GM18508 (cell line): ENCODE measurements at regions not wholly inside any gene's neighbourhood (a gene's known extent, or its start where the extent isn't known, plus 50 kb on each side); places are given as distances from the start of the nearest gene placed in this dataset.

ENCODE experiments used
- ATAC-seq: cut with Tn5 transposase; IDR thresholded peaks from one replicate; pipeline ENCODE4 v1.9.1; 2021; ENCODE audit warnings: moderate number of reproducible peaks; ENCODE audit not compliant: insufficient read depth, unreplicated experiment

- no peak for ATAC-seq
These were observed 68.1 kb upstream of the SPTBN1 start for GRCh38 chr2:54388076-54388475.

DNA sequence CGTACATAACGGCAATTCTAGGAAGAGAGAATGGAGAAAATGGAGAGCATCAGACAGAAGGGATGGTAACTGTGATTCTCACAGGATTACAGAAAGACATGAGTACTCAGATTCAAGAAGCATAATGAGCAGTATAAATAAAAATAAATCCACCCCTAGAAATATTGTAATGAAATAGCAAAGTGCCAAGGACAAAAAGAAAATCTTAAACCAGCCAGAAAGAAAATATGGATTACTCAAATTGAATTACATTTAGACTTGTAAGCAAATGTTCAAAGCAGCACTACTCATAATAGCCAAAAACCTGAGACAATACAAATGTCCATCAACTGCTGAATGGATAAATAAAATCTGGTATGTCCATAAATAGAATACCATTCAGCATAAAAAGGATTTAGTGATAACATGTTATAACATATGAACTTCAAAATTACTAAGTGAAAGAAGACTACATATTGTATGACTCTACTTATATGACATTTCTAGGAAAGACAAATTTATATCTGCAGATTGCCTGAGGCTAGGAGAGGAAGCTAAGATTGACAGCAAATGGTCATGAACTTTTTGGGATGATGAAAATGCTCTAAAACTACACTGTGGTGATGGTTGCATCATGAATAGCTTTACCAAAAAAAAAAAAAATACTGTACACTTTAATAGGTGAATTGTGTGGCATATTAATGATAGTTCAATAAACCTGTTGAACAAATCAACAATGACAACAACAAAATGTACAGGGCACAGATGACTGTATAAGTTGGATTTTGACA lies 63.4 kb upstream of the SPTBN1 start:
- ATAC-seq: no peak

- no peak for ATAC-seq
These were observed 61.7 kb upstream of the SPTBN1 start for GRCh38 chr2:54394392-54394791.

GRCh38 chr2:54396107-54396506 lies 60.0 kb upstream of the SPTBN1 start:
- no peak for ATAC-seq

DNA sequence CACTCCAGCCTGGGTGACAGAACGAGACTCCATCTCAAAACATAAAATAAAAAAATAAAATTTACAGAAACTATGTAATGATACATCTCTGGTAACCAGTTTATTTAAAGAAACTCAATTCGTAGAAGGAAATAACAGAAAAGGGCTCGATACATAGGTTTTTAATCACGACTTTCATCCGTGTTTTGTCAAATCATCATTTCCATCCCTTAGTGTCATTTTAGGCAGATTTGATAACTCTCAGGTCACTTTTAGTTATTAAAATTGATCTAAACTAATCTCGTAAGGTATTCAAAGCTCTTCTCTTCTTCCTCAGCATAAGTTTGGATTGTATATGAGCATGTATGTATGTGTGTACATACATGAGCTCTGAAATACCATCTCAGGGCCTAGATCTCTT lies 59.3 kb upstream of the SPTBN1 start:
- ATAC-seq: no peak

DNA sequence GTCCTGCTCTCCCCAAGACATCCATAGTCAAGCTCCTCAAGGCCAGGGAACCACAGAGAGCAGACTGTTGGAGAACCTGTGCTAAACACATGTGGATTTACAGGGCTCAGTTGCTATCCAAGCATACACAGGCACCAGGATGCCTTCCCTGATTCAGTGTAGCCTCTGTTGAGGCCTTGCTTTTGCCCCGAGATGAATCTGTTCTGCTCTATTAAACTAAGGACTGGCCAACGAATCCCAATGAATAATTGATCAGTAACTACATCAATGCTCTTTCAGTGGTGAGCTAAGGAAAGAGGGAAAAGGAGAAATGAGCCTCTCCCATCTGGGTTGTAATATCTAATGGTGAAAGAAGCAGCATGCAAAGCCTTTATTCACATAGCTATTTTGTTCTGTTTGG lies 58.7 kb upstream of the SPTBN1 start:
- no peak for ATAC-seq

- ATAC-seq: no peak
These were observed 54.6 kb upstream of the SPTBN1 start for GRCh38 chr2:54401554-54401953.

GRCh38 chr2:54402350-54402749 lies 53.8 kb upstream of the SPTBN1 start:
- ATAC-seq: no peak

GRCh38 chr2:54403512-54404238 lies 52.5 kb upstream of the SPTBN1 start:
- no peak for ATAC-seq

DNA sequence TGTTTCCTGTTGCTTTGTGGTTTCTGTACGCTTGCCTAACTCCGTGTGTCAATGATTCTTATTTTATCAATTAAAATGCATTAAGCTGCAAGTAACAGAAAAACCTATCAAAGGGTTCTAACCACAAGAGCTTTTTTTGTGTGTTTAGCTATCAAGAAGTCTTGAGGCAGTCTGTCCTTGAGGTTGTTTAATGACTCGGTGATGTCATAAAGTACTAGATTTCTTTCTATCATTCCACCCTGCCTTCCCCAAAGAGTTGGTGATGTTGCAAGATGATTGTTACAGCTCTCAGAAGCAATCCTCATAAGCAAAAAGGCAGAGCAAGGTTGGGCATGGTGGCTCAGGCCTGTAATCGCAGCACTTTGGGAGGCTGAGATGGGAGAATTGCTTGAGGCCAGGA lies 51.9 kb upstream of the SPTBN1 start:
- no peak for ATAC-seq

GRCh38 chr2:54406031-54406430 lies 50.1 kb upstream of the SPTBN1 start:
- ATAC-seq: no peak
